GM23338 (cell line): ENCODE measurements at regions not wholly inside any gene's neighbourhood (a gene's known extent, or its start where the extent isn't known, plus 50 kb on each side); places are given as distances from the start of the nearest gene placed in this dataset.

Experiments used
- ATAC-seq: fragments of 200-7000 bp; cut with Tn5 transposase; 3 replicates; pipeline ENCODE4 v1.9.1; 2020
- DNase-seq: peaks from one replicate; pipeline ENCODE4 v3.0.0-alpha.2; 2015; ENCODE audit warnings: low spot score
- H2AFZ ChIP-seq: fragments of 200-600 bp; sonication (generic); 2 replicates; pipeline ENCODE4 v1.8.0; 2016; ENCODE audit warnings: antibody characterized with exemption, mild to moderate bottlenecking, moderate library complexity
- H3F3A ChIP-seq: fragments of 200-600 bp; sonication (generic); replicated peaks from 2 replicates; pipeline ENCODE4 v1.8.0; 2017; ENCODE audit warnings: antibody characterized with exemption, mixed run types, low read depth
- H3K27ac ChIP-seq: fragments of 200-600 bp; sonication (generic); 2 replicates; pipeline ENCODE4 v1.6.1; 2016; ENCODE audit warnings: low read depth
- H3K27me3 ChIP-seq: fragments of 200-600 bp; sonication (generic); 2 replicates; pipeline ENCODE4 v1.8.0; 2016; ENCODE audit warnings: mild to moderate bottlenecking, mixed run types, moderate library complexity; ENCODE audit not compliant: insufficient read depth
- H3K36me3 ChIP-seq: fragments of 200-600 bp; sonication (generic); 2 replicates; pipeline ENCODE4 v1.8.0; 2016; ENCODE audit warnings: mild to moderate bottlenecking; ENCODE audit not compliant: insufficient read depth
- H3K4me1 ChIP-seq: fragments of 200-600 bp; sonication (generic); 2 replicates; pipeline ENCODE4 v1.8.0; 2016; ENCODE audit warnings: mild to moderate bottlenecking, moderate library complexity; ENCODE audit not compliant: insufficient read depth
- H3K4me2 ChIP-seq: fragments of 200-600 bp; sonication (generic); 2 replicates; pipeline ENCODE4 v1.7.1; 2017; ENCODE audit warnings: mixed run types
- H3K4me3 ChIP-seq: fragments of 200-600 bp; sonication (generic); 2 replicates; pipeline ENCODE4 v1.6.1; 2016; ENCODE audit warnings: mixed run types
- H3K79me2 ChIP-seq: fragments of 200-600 bp; sonication (generic); replicated peaks from 2 replicates; pipeline ENCODE4 v1.8.0; 2017; ENCODE audit warnings: mild to moderate bottlenecking; ENCODE audit not compliant: insufficient read depth
- H3K9me2 ChIP-seq: fragments of 200-600 bp; sonication (generic); 2 replicates; pipeline ENCODE4 v1.8.0; 2017; ENCODE audit not compliant: insufficient read depth
- H4K20me1 ChIP-seq: fragments of 200-600 bp; sonication (generic); replicated peaks from 2 replicates; pipeline ENCODE4 v1.8.0; 2017; ENCODE audit warnings: mild to moderate bottlenecking; ENCODE audit not compliant: insufficient read depth
- H3K27ac Mint-ChIP-seq: 2 replicates; pipeline ENCODE4 v1.8.0; 2020; ENCODE audit warnings: inconsistent platforms, mild to moderate bottlenecking, moderate library complexity, mixed read lengths
- H3K27me3 Mint-ChIP-seq: 3 replicates; pipeline ENCODE4 v1.8.0; 2022; ENCODE audit warnings: low read depth, mild to moderate bottlenecking, moderate library complexity, mixed read lengths, inconsistent platforms; ENCODE audit not compliant: insufficient read depth, poor library complexity
- H3K36me3 Mint-ChIP-seq: 3 replicates; pipeline ENCODE4 v1.8.0; 2021; ENCODE audit warnings: low read depth, mild to moderate bottlenecking, inconsistent platforms, moderate library complexity, mixed read lengths
- H3K4me1 Mint-ChIP-seq: 3 replicates; pipeline ENCODE4 v1.8.0; 2020; ENCODE audit warnings: mild to moderate bottlenecking, inconsistent platforms, mixed read lengths
- H3K4me3 Mint-ChIP-seq: 3 replicates; pipeline ENCODE4 v1.8.0; 2021; ENCODE audit warnings: moderate library complexity, mild to moderate bottlenecking, inconsistent platforms, mixed read lengths
- H3K9me3 Mint-ChIP-seq: 3 replicates; pipeline ENCODE4 v1.8.0; 2020; ENCODE audit warnings: moderate library complexity, mild to moderate bottlenecking, inconsistent platforms, mixed read lengths
- CREB1 ChIP-seq: fragments of 250-450 bp; sonication (Bioruptor Pico); IDR thresholded peaks from 2 replicates; pipeline ENCODE4 v1.5.0; 2020; ENCODE audit warnings: low read depth, mild to moderate bottlenecking, moderate library complexity
- EZH2 ChIP-seq: fragments of 200-600 bp; sonication (generic); IDR thresholded peaks from one replicate; pipeline ENCODE4 v1.8.0; 2017; ENCODE audit warnings: antibody characterized with exemption, mild to moderate bottlenecking, low read depth; ENCODE audit not compliant: unreplicated experiment
- EZH2phosphoT487 ChIP-seq: fragments of 200-600 bp; sonication (generic); IDR thresholded peaks from one replicate; pipeline ENCODE4 v1.8.1; 2018; ENCODE audit warnings: antibody characterized with exemption; ENCODE audit not compliant: unreplicated experiment
- JUNB ChIP-seq: IDR thresholded peaks from one replicate; pipeline ENCODE4 v1.6.1; 2016; ENCODE audit warnings: antibody characterized with exemption; ENCODE audit not compliant: unreplicated experiment
- NANOG ChIP-seq: IDR thresholded peaks from 2 replicates; pipeline ENCODE4 v1.6.1; 2016; ENCODE audit warnings: antibody characterized with exemption, borderline replicate concordance
- STAT1 ChIP-seq: IDR thresholded peaks from one replicate; pipeline ENCODE4 v1.6.1; 2016; ENCODE audit warnings: antibody characterized with exemption; ENCODE audit not compliant: unreplicated experiment
- ZNF114 ChIP-seq: fragments of 250-450 bp; sonication (Bioruptor Pico); IDR thresholded peaks from 2 replicates; pipeline ENCODE4 v1.5.0; 2020; ENCODE audit warnings: mild to moderate bottlenecking, moderate library complexity
- ZNF331 ChIP-seq: fragments of 250-450 bp; sonication (Bioruptor Pico); IDR thresholded peaks from 2 replicates; pipeline ENCODE4 v1.5.0; 2020; ENCODE audit warnings: low read depth, mild to moderate bottlenecking, moderate library complexity
- TF ChIP-seq, protein P1 (sequence below): IDR thresholded peaks from one replicate; pipeline ENCODE4 v1.6.1; 2018; ENCODE audit warnings: antibody characterized with exemption; ENCODE audit not compliant: unreplicated experiment

DNA sequence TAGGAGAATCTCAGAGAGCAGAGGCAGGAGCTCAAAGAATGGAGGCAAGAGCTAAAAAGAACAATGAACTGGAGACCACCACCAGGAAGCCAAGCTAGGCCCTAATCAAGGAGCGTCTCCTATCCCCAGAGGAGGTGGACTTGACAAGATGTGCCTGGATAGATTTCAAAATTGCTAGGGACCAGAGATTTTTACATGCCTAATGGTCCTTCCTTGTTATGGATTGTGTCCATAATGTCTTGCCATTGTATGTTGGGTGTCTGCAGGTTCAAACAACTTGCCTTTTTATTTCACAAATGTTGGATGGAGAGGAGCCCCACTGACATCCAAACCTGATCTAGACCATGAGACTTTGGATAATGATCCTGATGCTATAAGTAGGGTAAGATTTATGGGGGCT lies 88.2 kb upstream of the TP53I11 start:
- H3K27ac Mint-ChIP-seq = no peak overlapping the region
- no peak overlapping the region for H3K4me2 ChIP-seq

DNA sequence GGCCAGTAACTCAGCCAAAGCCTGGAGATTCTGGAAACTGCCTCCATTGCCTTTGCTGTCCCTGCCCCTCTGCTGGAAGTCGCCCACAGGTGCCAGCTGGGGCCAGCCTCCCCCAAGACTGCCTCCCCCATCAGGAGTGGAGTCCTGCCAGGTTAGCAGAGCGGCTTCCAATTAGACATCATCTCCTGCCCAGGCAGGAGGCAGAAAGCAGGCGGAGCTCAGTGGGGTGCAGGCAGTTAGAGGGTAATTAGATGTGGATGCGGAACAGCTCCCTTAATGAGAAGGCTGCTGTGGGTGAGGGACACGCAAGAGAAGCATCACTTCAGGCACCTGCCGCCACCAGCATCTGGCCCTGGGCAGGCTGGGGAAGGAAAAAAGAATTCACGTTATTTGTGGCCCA lies 90.9 kb upstream of the TP53I11 start:
- H3K9me2 ChIP-seq = no peaks in the 10 kb centered on the region
- ATAC-seq = no peak; the same call in 2 of the 3 replicates
- no peak overlapping the region for H3K27ac Mint-ChIP-seq
- H3K4me1 ChIP-seq = no peaks in the 10 kb centered on the region
- peaks cover 1% of the 10 kb centered on the region for H3K27me3 Mint-ChIP-seq
- no peak overlapping the region for H3K4me3 ChIP-seq
- no peak for DNase-seq
- H4K20me1 ChIP-seq = no peaks in the 10 kb centered on the region
- H3K36me3 Mint-ChIP-seq = peaks cover 3% of the 10 kb centered on the region; the same call in 1 of the 3 replicates
- H3K4me3 Mint-ChIP-seq = no peak overlapping the region
- no peaks in the 10 kb centered on the region for H3F3A ChIP-seq
- H3K4me2 ChIP-seq = no peak overlapping the region
- H3K9me3 Mint-ChIP-seq = peaks cover 8% of the 10 kb centered on the region
- no peak overlapping the region for H2AFZ ChIP-seq
- no peaks in the 10 kb centered on the region for H3K79me2 ChIP-seq
- peaks cover 12% of the 10 kb centered on the region for H3K4me1 Mint-ChIP-seq
- TF ChIP-seq, protein P1, sequence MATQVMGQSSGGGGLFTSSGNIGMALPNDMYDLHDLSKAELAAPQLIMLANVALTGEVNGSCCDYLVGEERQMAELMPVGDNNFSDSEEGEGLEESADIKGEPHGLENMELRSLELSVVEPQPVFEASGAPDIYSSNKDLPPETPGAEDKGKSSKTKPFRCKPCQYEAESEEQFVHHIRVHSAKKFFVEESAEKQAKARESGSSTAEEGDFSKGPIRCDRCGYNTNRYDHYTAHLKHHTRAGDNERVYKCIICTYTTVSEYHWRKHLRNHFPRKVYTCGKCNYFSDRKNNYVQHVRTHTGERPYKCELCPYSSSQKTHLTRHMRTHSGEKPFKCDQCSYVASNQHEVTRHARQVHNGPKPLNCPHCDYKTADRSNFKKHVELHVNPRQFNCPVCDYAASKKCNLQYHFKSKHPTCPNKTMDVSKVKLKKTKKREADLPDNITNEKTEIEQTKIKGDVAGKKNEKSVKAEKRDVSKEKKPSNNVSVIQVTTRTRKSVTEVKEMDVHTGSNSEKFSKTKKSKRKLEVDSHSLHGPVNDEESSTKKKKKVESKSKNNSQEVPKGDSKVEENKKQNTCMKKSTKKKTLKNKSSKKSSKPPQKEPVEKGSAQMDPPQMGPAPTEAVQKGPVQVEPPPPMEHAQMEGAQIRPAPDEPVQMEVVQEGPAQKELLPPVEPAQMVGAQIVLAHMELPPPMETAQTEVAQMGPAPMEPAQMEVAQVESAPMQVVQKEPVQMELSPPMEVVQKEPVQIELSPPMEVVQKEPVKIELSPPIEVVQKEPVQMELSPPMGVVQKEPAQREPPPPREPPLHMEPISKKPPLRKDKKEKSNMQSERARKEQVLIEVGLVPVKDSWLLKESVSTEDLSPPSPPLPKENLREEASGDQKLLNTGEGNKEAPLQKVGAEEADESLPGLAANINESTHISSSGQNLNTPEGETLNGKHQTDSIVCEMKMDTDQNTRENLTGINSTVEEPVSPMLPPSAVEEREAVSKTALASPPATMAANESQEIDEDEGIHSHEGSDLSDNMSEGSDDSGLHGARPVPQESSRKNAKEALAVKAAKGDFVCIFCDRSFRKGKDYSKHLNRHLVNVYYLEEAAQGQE = no peak
- no peak for TF ChIP-seq STAT1
- TF ChIP-seq EZH2 = no peak
- TF ChIP-seq JUNB = no peak
- no peak for TF ChIP-seq EZH2phosphoT487
- TF ChIP-seq ZNF331 (CRISPR knock-in tag) = no peak
- no peaks in the 10 kb centered on the region for H3K27me3 ChIP-seq
- no peaks in the 10 kb centered on the region for H3K36me3 ChIP-seq
- H3K27ac ChIP-seq = no peak overlapping the region

More for the DNA sequence above, 88.2 kb upstream of the TP53I11 start:
- TF ChIP-seq CREB1 (CRISPR knock-in tag) = no peak
- no peak for TF ChIP-seq NANOG
- no peak for TF ChIP-seq ZNF114 (CRISPR knock-in tag)
- Histone ChIP-seq H3K79me2 (no peaks in the 10 kb centered on the region), H3K4me3 (no peak overlapping the region), H3K4me1 (no peaks in the 10 kb centered on the region), H3K27ac (no peak overlapping the region), H3K9me2 (no peaks in the 10 kb centered on the region), H3K36me3 (no peaks in the 10 kb centered on the region), H3F3A (no peaks in the 10 kb centered on the region), H3K27me3 (no peaks in the 10 kb centered on the region), H2AFZ (no peak overlapping the region), H4K20me1 (no peaks in the 10 kb centered on the region)
- H3K36me3 Mint-ChIP-seq = peaks cover 3% of the 10 kb centered on the region; the same call in 1 of the 3 replicates
- ATAC-seq (no peak), DNase-seq (no peak)
- H3K4me3 Mint-ChIP-seq = no peak overlapping the region
- peaks cover 1% of the 10 kb centered on the region for H3K27me3 Mint-ChIP-seq
- no peaks in the 10 kb centered on the region for H3K4me1 Mint-ChIP-seq
- peaks cover 8% of the 10 kb centered on the region for H3K9me3 Mint-ChIP-seq
